ELF-1 (cell line): ENCODE measurements at regions not wholly inside any gene's neighbourhood (a gene's known extent, or its start where the extent isn't known, plus 50 kb on each side); places are given as distances from the start of the nearest gene placed in this dataset.
A peak's percentile ranks its signal among the peaks of the same experiment; 100 is the strongest.
"Not testable (repeated sequence)": the region's sequence is repeated elsewhere in the genome, so short reads cannot be mapped to it uniquely, and the experiment has no call there.

ENCODE experiments used
- DNase-seq: peaks from one replicate; pipeline ENCODE4 v3.0.0-alpha.2; 2016; ENCODE audit warnings: low read depth, low spot score

DNA sequence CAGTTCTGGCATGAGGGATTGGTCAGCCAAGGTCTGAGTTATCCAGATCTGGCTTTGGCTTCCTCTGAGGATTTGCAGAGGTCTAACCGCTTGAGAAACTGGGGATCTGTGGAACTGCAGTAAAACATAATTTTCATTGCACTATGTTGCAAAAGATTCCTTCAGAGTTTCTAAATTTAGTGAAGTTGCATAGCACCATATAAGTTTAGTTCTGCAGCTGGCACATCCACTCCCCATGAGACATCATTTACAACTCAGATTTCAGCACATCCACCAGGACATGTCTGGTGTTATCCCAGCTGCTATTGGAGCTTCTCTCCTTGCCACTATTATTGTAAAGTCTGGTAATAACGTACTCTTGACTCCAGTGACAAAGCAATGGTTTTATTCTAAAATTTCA, 181.5 kb downstream of the CWF19L2 start:
- DNase-seq: no peak

DNA sequence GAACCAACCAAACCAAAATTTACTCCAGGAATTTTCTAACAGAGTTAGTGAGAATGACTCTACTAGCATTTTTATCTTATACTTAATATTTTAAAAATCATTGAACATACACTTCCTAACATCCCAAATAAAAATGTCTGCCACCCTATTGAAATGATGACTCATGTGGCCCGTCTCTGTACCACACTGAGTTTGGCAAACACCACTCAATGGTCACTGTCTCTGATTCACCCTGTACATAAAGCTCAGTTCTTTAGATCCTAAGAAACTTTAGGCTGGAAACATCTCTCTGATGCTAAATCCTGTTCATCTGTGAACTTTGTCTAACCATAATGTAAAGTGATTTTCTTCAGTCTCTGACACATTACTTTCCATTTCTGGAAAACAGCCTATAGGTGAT, 182.0 kb downstream of the CWF19L2 start:
- DNase-seq: no peak

DNA sequence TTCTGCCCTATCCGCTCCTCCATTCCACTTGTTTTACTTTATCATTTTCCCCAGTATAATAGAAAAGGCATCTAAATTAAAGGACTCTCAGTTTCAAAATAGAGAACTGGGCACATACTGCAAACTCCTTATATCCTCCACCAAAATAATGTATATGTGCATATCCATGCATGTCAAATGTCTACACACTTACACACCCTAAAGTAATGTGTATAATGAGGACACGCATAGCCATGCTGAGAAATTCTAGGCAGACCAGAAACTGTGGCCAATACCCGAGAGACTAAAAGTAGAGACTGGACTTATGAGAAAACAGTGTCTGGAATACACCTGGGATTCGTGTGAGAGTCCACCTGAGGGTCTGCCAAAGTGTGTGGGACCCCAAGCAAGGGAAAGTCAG, 183.5 kb downstream of the CWF19L2 start:
- DNase-seq: no peak

DNA sequence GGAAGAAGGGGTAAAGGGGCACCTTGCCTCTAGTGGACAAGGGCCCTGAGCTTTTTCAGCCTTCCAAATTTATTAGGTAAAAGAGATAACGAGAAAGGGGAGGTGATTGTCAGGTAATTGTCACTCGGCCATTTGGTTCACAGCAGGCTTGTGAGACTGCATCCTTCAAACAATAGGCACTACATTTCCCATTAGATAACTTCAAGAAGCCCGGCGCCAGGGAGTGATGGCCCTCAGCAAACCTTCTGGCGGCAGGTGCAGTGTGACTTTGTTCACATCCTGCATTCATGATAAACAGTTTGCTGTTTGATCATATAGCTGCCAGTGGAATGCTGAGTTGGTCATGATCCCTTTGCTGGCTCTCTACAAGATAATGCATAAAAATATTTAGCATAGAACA, 185.1 kb downstream of the CWF19L2 start:
- DNase-seq: peak; percentile 28

DNA sequence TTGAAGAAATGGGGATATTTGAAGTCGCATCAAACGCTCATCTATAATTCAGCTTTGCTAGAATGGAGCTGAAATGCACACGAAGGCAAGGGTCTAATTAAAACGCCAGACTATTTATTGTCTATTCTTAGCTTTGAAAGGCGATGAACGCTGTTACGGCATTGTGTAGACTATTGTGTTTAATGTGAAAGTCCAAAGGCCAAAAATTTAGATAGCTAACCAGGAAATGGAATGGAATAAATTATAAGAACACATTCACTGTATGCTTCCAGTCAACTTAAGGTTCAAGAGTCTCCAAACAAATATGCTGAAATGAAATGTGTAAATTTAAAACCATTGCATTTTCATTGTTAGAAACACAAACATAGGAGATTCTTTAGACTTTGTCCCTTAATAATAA, 186.2 kb downstream of the CWF19L2 start:
- DNase-seq: no peak

DNA sequence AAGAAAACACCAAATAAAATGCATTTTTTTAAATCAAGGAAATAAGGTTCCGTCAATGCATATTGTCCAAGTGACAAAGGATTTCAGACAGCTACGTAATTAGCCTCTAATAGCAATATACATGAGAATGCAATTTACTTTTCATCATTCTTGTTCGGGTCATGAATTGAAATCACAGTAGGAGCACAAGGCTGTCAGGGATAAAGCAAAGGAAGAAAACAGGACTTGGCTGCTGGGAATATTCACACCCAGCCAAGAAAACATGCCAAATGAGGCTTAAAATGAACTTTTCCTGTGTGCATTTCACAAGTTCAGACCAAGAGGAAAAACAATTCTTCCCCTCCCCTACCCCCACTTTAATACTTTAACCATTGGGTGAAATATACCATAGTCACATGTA, 188.6 kb downstream of the CWF19L2 start:
- no peak for DNase-seq

DNA sequence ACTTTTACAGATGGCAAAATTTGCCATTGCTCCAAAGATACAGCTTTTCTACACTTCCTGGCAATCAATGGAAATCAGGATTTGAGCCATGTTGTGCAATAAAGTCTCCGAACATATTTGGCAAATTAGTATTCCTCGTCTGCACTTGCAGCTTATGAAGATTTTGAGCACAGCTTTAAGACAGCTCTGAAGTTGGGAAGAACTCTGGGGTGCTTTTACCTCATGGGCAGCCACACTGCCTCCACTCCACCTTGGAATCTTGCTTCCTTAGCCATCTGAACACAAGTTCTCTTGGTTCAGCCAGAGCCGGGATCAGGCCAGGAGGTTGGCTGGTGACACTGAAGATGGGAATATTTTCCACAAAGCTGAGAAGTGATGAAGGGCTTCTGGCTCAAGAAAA, 191.2 kb downstream of the CWF19L2 start:
- no peak for DNase-seq

DNA sequence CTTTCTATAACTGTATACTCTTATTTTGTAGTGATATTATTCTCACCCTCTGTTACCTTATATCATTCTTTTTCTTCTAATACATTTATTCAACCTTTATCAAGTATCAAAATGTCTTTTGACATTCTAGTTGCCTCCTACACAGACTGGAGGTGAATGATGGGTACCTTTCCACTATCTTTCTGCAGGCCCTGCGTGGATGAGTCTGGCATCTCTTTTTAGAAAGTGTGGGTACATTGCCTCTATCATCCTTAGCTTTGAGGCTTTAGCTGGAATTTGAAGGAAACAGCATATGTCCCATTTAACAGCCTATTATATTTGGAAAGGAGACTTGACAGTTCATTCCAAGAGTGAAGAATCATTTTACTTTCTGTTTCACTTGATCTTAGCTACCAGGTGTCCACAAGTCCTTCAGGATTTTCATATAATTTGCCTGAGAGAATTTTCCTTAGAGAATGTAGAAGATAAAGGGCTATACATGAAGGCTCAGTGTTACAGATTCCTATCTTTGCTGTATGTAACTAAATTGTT, 192.0 kb downstream of the CWF19L2 start:
- no peak for DNase-seq

DNA sequence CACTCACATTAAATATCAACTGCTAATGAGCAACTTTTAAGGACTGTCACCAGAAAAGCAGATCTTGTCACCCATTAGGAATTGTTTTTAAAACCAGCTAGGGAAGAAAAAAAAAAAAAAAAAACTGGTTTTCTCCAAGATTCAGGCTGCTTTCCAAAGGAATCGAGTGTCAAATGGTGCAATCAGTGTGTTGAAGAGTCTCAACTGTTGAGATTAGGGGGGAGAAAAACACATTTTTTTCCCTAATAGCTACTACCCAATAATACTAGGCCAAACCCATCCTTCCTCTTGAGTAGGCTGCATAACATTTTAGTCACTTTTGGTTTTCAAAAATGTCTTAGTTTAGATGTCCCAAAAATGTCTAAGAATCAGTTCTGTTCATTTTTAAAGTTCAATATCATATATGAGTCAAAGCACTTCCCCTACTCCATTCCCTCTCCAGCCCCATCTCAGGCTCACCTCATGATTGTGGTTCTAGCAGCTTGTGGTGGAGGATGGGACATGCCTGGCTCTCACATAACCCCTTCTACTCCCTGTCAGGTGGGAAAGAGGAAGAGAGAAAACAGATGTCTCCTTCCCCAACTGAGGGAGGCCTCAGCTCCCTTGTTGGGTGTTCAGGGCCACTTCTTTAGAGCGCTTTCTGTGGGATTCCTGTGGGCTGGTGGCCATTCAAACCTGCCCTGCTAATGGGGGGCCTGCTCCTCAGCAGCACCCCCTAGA, 193.6 kb downstream of the CWF19L2 start:
- DNase-seq: no peak

DNA sequence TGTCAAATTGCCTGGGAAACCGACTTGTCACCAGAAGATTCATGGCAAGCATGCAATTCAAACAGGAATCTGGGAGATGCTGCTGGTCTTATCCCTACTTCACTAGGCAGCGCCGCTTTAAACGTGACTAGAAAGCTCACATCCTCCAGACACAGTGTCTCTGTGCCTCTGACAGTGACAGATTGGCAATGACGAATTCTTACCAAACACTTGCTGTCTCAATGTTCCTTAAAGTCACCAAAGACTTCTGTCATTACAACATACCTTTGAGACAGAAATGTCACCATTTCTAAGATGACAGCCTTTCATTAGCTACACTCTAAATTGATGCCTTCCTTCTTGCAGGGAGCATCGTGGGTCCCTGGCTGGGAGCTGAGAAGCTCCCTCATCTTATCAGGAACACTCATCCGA, 197.8 kb downstream of the CWF19L2 start:
- peak; percentile 21 for DNase-seq

DNA sequence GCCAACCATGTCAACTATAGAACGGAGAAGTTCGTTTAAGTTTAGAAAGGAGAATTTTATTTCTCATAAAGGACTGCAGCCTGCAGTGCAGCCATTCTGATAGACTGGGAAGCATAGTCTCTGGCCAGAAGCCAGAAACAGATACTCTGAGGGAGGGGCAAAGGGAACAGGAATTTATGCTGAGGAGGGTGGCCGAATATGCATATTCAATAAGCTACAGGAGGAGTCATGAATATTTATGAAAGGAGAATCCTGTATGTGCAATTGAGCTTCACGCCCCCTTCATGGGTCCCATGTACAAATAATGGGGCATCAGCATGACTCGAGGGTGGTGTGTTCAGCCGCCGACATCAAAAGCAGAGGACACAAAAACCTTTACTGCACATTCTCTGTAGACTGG, 199.9 kb downstream of the CWF19L2 start:
- DNase-seq: no peak

DNA sequence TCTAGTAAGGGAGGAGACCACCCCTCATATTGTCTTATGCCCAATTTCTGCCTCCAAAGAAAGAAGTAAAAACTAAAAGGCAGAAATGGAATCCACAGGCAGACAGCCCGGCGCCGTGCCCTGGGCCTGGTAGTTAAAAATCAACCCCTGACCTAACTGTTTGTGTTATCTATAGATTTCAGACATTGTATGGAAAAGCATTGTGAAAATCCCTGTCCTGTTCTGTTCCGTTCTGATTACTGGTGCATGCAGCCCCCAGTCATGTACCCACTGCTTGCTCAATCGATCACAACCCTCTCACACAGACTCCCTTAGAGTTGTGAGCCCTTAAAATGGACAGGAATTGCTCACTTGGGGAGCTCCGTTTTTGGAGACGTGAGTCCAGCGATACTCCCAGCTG, 204.0 kb downstream of the CWF19L2 start:
- not testable (repeated sequence) for DNase-seq

DNA sequence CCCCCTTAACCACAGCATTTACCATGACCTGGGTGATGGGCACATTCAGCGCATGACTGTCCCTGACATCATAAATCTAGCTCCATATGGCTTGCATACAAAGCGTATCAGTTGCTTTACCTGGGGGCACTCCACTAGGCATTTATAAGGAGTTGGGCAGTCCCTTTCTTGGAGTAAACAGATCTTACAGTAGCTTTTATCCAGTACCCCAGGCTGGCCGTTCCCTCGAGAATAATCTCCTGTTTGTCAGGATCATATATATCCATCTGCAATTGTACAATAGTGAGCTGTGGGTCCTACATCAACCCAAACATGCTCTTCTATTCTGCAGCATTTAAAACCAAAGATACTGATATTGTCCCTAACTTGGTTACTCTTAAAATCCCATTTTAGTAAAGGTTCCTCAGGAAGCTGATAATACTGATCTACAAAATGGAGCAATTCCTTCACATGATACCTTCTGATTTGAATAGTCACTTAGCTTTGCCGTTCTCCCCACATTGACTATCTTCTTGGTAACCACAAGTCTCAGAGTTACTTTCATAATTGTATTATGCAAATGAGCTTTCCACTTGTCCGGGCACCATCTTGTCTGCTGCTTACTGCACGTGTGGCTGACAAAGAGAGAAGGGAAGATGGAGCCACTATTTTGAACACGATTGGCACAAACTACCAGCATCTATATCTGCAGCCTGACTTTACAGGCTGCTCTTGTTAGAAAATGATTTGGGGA, 205.0 kb downstream of the CWF19L2 start:
- no peak for DNase-seq

DNA sequence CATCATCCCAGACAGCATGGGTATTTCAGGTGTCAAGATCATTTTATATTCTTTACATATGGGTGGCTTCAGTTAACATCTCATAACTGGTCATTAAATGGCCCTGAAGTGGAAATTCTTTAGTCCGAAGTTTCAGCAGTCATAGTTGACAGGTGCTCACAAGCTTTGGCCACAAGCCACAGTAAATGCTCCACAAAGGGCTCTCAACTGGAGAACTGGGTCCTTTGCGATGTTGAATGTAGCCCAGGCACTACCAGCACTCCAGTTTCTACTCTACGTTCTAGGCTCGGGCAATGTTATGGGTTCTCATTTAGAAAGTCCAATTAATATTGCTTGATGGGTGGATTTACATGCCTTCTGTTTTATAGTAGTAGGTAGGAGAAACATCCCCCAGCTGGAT, 206.3 kb downstream of the CWF19L2 start:
- DNase-seq: no peak

DNA sequence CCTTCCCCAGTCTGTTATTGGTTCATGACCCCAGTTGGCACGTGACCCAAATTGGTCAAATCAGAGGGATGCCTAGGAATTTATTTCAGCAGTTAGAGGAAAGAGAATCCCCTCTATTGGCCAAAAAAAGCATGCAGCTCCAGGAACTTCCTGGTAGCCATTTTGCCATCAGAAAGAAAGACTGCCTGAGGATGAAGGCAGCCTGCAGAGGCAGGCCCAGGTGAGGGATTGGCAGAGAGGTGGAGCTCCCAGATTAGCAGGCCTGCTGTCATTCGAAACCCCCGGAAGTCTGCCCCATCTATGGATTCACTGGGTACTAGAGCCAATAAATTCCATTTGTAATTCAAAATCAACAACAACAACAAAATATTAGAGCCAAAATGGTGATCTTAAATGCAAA, 207.6 kb downstream of the CWF19L2 start:
- peak; percentile 10 for DNase-seq

DNA sequence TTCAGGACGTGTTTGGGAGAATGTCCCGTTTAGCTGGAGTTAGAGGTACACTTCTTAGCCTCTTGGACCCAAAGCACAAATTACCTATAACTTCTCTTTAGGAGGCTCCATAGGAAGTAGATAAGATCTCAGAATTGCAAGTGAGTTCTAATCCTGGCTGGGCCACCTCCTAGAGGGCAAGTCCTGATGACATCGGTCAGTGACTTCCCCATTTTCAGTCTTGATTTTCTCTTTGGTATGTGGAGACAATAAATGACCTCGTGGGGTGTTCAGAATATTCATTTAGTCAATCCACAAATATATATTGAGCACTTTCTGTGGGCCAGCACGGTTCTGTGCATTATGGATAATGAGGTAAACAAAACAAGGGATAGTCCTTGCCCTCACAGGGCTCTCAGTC, 208.6 kb downstream of the CWF19L2 start:
- DNase-seq: no peak

DNA sequence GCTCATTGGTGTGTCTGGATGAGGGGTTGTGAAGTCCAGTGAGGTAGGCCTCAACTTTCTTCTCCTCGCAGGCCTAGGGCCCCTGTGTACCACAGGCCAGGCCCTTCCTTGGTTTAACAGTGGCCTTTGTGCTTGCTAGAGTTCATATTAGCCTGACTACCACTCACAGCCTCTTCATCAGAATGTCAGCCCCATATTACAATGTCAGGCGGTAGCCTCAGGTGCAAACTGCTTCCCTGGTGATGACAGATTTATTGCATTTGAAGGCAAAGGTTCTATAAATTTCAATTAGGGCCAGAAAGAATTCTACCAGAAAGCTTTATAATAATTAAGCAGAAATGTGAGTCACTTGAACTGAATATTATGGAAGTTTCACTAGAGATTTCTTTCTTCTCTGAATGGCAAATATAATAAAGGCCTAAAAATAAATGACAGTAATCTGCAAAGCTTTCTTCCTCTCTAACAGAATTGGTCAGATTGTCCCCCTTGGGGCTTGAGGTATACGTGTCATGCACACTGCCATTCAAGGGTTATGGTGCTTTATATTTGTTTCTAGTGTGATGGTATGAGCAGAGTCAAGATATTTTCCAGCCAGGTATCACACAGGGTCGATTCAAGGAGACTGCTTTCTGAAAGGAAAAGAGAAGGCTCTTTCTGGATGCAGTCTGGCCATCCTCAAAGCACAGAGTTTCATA, 210.3 kb downstream of the CWF19L2 start:
- no peak for DNase-seq

DNA sequence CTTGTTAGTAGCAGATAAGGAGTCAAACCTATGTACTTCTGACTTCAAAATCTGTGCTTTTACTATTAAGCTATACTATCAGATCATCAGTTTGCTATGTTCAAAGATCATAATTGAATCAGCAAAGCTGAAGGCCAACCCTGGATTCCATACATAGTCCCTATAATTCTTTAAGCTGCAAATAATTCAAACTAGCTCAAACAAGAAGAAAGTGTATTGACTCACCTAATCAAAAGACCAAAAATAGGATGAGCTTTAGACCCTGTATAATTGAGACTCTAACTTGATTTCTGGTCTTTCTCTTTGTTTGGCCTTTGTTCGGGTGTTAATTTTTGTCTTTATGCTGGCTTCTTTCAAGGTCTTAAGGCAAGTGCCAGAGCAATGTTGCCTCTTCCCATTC, 213.7 kb downstream of the CWF19L2 start:
- no peak for DNase-seq

DNA sequence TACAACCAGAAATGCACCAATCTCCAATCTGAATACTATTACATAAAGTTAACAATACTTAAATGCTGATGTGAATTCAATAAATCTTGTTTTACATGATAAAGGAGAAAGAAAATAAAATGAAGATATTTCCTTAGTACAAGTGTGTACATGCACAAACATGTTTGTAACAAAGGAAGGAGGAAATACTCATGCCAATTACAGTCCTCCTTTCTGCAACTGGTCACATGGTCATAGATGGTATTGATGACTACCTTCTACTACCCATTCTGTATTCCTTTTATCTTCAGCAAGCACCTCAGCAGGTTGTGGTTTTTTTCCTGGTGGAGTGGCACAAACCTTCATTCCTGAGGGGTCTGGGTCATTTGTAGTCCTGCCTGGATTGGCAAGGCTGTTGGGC, 214.2 kb upstream of the GUCY1A2 start:
- DNase-seq: no peak

DNA sequence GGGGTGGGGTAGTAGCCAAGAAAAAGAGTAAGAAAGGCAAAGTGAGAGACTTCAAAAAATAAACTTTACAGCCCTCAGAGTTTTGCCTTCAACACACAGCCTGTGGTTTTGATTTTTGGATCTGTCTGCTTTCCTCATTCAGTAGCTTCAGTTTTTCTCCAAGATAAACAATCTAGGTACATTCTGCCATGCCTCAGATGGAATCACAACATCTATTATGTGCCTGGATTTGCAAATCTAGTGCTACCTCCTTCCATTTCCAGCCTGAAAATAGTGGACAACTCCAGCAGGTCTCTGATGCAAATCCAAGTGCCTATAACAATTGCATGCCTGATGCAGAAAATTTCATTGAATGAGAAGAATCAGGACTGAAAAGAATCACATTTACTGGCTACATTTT, 206.6 kb upstream of the GUCY1A2 start:
- no peak for DNase-seq

DNA sequence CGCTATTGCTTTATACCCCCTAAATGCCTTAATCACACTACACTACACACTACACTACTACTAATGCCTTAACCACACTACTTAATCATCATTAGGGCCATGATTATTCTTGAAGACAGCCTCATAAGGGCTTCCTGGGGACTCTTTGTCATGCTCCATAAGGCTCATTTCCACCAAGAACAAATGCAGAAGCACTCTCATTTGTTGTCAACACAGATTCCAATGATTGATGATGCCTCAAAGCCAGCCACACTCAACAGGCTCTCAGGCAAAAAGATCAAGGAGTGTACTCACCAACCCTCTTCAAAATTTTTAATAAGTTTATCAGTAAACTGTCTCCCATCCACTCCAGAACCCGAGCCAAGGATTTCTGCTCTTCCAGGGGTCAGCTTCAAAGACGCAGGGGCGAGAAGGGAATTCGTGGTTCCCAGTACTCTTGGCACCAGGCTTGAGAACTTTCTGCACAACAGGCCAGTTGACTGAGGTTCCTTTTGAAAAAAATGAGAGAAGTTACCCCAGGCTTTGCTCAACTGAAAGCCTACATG, 204.7 kb upstream of the GUCY1A2 start:
- no peak for DNase-seq

DNA sequence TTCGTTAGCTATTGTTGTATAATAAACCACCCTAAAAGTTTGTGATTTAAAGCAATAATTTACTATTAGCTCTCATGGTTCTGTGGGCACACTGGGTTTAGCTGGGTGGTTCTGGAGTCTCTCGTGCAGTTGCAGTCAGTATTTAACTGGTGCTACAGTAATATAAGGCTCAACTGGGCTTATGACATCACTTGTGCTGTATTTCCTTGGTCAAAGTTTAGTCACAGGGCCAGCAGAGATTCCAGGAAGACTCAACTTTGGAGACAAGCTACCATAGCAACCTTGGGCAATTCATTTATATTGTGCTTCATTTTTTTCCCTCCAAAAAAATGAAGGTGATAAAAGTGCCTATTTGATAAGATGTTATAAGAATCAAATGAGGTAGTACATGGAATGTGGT, 204.2 kb upstream of the GUCY1A2 start:
- DNase-seq: no peak
